GM18519 (cell line): ENCODE measurements at regions not wholly inside any gene's neighbourhood (a gene's known extent, or its start where the extent isn't known, plus 50 kb on each side); places are given as distances from the start of the nearest gene placed in this dataset.
"Not testable (repeated sequence)": the region's sequence is repeated elsewhere in the genome, so short reads cannot be mapped to it uniquely, and the experiment has no call there.

Experiments used
- ATAC-seq: cut with Tn5 transposase; IDR thresholded peaks from one replicate; pipeline ENCODE4 v1.9.1; 2021; ENCODE audit warnings: mild to moderate bottlenecking, moderate library complexity; ENCODE audit not compliant: unreplicated experiment, low FRiP score

DNA sequence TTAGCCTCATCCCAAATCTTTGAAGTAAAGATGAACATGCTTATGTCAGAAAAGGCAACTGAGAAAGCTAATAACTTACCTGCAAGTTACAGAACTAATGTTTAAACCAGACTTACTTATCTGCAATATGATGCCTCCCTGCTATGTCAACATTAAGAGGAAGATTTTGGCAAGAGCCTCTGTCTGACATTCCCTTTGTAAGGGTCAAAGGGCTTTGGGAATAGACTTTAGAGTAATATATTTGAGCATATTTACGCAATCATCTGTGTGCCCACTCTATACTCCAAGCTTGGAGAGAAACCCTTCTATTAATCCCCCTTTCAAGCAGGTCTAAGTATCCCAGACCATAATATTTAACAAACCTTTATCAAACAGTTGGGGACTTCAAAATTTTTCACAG is 389.4 kb downstream of the NPIPA8 start:
- ATAC-seq = no peak

DNA sequence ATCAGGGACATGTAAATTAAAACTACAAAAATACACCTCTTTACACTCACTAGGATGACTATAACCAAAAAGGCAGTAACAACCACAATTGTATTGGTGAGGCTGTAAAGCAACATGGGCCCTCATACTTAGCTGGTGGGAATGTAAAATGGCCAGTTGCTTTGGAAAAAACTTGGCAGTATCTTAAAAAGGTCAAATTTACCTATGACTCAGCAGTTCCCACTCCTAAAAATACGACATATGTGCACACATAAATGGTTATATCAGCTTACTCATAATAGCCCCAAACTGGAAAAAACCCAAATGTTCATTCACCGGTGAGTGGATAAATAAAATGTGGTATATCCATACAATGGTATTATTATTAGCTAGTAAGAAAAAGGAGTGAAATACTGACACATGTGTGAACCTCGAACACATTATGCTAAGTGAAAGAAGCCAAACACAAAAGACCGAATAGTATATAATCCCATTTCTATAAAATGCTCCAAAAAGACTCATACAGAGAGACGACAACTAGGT is 391.4 kb downstream of the NPIPA8 start:
- no peak for ATAC-seq

DNA sequence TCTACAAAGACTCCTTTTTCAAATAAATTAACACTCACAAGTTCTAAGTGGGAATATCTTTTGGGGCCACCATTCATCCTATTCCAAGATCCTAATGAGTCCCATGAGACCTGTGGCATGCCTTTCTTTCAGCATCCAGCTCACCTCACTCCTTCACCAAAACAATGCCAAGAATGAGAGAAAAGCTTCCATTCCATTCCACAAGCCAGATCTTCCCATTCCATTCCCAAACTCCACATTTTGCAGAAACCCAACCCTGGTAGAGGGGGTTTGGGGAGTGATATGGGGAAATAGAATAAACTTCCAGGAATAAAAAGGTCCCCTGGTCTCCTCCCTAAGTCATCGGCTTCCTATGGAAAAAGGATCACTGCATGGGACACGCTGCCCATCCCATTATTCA is 392.2 kb downstream of the NPIPA8 start:
- ATAC-seq = no peak

DNA sequence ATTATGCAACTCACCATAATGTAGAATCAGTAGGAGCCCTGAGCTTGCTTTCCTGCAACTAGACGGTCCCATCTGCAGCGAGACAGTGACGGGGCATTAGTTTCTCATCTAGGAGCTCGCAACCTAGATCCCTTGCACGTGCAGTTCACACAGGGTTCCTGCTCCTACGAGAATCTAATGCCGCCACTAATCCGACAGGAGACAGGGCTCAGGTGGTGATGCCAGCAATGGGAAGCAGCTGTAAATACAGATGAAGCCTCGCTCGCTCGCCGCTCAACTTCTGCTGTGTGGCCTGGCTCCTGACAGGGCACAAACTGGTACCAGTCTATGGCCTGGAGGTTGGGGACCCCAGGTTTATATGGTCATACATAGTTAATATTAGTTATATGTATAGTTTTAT is 394.5 kb downstream of the NPIPA8 start:
- ATAC-seq = no peak

DNA sequence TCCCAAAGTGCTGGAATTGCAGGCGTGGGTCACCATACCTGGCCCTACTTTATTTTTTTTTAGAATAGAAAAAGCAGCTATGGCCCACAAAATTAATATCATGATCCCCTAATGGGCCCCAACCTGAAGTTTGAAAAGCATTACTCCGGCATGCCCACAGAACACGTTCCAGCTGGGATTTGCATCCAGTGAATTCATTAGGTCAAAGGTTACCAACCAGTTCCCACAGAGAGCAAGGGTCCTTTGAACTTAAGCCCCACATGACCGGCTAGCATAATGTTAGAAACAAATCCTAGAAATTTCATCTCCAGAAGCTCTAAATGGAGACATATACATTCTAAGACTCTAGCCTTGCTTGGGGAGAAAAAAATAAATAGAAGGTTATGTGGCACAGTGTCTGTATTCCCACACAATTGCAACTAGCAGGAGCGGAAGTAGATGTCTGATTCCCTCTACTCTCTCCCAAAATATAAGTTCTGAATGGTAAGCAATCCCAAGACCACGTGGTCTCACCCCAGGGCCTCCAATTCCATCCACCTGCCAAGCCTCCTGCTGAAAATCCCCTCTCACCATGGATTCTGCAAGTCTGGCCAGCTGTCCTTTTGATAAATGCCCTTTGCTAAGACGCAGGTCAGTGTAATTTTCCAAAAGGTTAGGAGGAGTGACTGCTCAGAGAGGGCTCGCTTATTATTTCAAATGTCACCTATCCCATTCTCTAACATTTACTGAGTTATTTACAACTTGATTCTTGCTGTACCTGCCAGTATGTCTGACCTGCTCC is 395.8 kb downstream of the NPIPA8 start:
- ATAC-seq = no peak

DNA sequence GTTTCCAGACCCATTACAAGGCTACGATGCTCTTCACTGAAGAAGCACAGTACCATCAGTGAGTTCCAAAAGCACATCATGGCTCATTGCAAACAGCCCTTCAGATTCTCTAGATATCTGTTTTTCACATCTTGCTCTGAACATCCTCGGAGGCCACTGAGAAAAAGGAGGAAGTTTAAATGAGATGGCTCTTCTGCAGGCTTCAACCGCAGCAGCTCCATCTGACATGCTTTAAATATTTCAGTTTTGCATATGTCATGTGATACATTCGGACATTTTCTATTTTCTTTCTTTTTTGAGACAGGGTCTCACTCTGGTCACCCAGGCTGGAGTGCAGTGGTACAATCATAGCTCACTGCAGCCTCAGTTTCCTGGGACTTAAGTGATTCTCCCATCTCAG is 396.8 kb downstream of the NPIPA8 start:
- peak; percentile 49 for ATAC-seq

DNA sequence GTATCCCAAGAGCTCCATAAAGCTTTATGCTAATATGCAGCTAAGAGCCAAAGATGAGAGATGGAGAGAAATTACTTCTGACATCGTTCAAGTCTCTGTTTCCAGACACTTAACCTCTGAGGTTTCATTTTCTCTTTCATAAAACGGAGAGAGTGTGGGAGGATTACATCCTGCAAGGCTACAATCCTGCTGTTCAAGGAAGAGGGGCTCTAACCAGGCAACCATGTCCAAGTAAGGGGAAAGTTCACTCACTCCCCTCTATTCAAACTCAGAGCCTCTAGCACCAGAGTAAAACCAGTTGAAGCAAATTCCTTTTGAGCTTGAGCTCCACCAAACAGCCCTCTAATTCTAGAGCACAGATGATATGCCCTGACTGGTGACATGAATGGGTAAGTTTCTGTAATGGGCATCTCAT is 397.4 kb downstream of the NPIPA8 start:
- peak; percentile 37 for ATAC-seq

DNA sequence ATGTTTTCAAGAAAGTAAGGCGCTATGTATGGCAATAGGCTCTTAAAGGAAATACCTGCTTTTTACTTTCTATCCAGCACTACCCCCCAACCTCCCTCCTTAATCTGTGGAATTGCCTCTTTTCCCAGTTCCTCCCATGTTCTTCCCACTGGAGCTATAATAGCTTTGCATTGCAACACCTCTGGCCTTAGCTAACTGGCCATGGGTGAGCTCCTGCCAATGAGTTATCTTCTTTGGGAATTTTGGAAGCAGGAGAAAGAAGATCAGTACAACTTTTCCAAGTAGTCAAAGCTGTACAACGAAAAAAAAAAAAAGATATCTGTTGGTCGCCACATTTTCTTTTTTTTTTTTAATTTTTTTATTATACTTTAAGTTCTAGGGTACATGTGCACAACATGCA is 398.0 kb downstream of the NPIPA8 start:
- ATAC-seq = no peak

DNA sequence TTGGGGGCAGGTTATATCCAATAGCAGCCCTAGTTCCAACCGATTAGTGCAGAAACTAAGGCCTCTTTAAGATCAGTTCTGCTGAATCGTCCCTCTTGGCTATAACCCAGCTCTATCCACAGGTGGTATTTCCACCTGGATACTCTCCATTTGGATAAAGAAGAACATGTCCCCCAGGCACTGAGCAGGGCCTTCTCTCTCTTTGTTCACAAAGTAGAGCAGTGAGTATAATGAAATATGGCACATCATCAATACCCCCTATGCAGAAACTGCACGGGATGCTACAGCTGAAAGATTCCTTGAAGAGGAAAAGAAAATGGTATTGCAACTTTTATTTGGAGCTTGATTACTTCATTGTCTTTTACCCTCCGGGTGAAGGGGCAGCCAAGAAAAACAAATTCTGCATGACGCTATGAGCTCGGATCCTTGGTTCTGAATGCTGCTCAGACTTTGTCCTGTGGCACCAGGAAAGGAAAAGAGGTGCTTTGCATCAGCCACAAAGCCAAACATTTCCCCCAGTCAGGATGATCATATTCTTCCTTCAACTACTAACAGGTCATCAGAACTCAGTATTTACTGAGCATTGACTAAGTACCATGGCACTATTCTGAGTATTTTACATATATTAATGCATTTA is 399.7 kb downstream of the NPIPA8 start:
- ATAC-seq = no peak

DNA sequence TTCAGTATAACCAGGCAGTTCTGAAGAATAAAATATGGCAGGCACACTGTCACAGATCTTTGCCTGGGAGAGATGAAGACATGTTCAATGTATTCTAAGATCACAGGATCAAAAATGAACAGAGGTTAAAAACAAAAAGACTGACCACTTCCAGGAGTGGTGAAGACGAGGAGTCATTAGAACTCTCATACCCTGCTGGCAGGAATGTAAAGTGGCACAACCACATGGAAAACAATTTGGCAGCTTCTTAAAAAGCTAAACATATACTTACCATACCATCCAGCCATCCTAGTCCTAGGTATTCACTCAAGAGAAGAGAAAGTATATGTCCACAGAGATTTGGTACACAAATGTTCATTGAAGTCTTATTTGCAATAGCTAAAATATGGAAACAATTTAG is 406.3 kb downstream of the NPIPA8 start:
- no peak for ATAC-seq

DNA sequence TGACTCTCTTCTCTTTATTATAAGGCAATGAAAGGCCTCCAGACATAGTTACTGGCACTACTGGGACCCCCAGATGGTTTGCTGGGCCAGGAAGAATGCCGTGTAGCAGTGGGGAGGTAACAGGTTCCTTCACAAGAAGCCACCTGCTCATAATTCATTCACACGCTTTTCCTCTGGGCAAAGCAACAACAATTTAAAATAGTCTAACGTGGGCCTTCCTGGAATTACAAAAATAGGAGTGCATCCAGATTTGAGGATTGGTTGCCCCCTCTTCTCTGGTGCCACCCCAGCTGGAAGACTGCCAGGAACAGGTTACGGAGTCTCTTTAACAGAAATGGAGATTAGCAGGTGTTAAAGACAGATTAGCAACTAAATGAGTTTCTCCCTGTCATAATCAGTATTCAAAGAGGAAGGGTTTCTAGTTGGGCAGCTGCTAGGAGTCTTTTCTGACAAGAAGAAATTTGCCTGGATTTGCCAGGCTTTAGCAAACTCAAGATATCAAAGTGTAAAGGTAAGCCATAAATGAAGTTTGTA is 409.6 kb downstream of the NPIPA8 start:
- ATAC-seq = no peak

DNA sequence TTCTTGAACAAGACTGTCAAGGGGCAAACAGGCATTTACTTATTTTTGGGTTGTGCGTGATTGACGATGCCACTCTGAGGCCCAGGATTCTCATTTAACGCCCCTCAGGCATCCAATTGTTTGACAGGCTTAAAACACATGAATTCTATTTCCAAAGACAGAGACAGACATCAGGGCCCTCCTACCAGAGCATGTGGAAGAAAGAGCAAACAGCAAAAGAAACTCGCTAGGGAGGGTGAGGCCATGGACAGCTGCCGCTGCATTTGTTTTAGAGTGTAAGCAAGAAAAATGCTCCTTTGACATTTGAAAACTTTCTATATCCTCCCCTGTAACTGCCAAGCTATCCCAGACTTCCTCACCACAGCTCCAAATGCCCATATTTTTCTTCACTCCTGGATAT is 410.1 kb downstream of the NPIPA8 start:
- ATAC-seq = no peak

DNA sequence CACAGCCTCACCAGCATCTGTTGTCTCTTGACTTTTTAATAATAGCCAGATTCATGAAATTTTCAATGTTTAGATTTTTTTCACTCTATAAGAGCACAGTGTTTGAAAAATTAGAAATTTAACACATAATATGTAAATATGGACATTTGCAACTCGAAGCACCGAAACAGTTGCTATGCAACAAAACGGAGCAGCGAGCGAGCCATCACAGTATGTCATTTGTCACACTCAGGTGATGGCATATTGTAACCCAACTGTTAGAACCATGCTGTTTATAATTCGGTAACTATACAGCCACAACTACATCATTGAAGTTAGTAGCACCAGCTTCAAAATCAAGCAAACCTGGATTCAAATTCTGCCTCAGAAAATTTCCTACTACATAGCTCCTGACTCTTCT is 410.8 kb downstream of the NPIPA8 start:
- ATAC-seq = no peak

DNA sequence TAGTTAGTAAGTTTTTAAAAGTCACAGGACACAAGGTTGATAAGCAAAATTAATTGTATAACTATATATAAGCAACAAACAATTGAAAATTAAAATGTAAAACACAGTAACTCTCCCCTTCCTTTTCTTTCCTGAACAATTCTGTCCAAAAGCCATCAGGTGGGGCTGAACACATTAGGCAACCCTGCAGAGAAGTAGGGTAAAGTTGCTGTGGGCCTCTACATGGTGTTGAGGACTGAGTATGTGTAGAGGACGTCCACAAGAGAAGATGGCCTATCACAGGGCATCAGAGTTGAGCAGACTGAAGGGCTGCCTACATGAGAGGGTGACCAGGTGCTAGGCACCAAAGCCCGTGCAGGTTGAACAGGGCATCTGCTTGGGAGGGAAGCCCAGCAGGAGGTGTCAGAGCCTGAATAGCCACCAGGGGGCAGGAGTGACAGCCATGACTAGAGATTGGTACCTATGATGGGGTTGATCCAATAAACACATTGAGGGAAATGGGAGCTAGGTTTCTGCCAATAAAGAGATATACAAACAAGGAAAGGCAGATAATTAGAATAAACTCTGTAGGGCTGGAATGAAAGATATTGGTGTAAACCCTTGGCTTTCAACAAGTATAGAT is 415.1 kb downstream of the NPIPA8 start:
- ATAC-seq = no peak

DNA sequence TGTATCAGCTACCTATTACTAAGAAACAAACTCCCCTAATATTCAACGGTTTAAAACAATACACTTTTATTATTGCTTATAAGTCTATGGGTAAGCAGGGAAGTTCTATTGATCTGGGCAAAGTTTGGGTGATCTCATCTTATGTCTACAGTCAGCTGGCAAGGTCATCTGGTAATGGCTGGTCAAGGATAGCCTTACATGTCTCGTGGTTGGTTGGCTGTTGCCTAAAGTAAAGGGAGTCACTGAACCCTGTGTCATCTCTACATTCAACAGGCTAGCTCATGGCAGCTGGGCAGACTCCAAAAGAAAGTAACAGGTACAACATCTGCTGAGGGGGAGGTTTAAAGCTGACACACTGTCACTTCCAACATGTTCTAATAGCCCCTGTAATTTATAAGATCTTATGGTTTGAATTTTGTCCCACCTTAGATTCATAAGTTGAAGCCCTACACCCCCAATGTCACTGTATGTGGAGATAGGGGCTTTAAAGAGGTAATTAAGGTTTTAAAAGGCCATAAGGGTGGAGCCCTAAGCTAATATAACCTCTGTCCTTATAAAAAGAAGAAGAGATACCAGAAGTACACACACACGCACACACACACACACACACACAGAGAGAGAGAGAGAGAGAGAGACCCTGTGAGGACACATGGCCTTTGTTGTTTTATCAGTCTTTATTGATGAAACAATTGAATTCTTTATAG is 419.1 kb downstream of the NPIPA8 start:
- ATAC-seq = no peak

DNA sequence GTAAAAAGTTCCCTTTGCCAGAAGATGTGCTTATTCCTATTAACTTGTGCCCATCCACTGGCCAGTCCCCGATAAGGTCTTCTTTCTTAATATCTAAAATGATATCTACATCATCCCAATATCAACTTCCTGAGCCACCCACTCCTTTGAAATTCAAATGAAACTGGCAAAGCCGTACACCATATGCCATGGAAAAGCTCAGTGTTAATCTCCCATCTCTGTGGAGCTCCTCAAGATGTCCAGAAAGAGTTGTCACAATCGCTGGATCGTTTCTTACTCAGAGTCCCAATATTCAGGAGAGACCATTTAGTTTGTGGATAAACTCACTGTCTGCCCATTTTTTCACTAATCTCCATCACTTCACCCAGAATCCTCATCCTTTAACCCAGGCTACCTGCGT is 420.7 kb downstream of the NPIPA8 start:
- ATAC-seq = no peak

DNA sequence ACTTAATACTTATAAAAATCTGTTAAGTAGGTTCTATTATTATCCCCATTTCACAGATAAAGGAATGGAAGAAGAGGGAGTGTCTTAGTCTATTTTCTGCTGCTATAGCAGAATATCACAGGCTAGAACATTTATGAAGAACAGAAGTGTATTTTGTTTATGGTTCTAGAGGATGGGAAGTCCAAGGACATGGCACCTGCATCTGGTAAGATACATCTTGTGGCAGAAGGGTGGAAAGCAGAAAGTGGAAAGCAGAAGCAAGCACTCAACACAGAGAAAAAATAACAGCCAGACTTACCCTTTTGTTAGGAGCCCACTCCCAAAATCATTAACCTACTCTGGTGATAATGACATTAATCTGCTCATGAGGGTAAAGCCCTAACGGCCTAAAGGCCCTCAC is 422.4 kb downstream of the NPIPA8 start:
- no peak for ATAC-seq

DNA sequence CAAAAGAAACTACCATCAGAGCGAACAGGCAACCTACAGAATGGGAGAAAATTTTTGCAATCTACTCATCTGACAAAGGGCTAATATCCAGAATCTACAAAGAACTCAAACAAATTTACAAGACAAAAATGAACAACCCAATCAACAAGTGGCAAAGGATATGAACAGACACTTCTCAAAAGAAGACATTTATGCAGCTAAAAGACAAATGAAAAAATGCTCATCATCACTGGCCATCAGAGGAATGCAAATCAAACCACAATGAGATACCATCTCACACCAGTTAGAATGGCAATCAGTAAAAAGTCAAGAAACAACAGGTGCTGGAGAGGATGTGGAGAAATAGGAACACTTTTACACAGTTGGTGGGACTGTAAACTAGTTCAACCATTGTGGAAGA is 425.0 kb downstream of the NPIPA8 start:
- not testable (repeated sequence) for ATAC-seq

DNA sequence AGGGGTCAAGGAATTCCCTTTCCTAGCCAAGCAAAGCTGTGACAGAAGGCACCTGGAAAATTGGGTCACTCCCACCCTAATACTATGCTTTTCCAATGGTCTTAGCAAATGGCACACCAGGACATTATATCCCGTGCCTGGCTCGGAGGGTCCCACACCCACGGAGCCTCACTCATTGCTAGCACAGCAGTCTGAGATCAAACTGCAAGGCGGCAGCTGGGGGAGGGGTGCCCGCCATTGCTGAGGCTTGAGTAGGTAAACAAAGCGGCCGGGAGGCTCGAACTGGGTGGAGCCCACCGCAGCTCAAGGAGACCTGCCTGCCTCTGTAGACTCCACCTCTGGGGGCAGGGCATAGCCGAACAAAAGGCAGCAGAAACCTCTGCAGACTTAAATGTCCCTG is 429.9 kb downstream of the NPIPA8 start:
- ATAC-seq = not testable (repeated sequence)

DNA sequence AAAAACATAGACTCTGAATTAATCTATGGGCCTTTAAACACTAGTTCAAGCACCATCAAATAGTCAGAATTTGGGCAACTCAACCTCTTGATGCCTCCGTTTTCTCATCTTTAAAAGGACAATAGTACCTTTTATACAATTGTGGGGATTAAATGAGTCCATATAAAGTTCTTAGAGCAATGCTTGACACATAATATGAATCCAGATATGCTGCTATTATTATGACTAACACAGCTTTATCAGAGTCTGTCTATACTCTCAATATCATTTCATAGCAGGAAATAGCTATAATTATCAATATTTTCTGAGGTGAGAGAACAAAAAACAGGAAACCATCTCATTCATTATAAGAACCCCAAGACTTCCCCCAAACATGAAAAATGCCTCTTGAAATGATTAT is 430.5 kb upstream of the XYLT1 start:
- ATAC-seq = no peak

DNA sequence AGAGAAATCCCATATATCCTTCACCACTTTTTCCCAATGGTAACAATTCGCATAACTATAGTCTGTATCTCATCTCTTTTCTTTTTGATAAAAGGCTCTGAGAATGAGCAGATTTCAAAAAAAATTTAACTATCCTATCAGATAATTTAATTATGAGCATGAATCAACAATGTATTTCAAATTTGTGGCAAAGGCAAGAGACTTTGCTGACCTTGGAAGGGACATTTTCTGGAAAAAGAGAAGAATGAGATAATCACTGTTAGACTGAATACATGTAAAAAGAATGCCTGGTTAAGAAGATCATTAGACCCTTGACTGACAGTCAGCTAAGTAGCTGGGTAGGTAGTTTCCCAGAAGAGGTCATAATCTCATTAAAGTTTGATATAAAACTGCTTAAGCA is 428.4 kb upstream of the XYLT1 start:
- ATAC-seq = no peak
